NCI-H1417 treated with DMSO at 0.1 percent for 48 hours (cell line): ENCODE measurements at regions not wholly inside any gene's neighbourhood (a gene's known extent, or its start where the extent isn't known, plus 50 kb on each side); places are given as distances from the start of the nearest gene placed in this dataset.

Experiments
- DNase-seq: peaks from one replicate; lab custom pipeline; 2025; lab: John Stamatoyannopoulos, UW

DNA sequence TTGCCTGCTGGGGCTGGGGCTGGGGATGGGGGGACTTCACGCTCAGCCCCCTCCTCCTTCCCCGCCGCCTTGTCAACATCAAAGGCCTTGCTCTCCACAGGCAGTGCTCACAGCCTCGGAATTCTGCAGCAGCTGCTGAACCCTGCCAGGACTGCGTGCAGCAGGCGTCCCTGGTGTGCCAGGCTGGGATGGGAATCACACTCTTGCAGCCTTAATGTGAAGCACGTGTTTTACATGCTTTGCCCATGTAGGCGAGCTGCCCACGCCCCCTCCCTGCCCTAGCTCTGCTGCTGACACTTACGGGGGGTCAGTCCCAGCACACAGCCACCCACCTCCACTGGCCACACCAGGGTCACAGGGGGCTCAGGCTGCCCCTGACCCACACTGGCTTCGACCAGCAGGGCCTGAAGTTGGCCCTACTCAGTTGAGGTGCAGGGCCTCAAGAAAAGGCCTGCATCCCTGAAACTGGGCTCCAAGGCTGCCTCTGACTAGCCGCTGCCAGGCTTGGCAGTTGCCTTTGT lies 276.2 kb upstream of the RTL1 start:
- no peak for DNase-seq

DNA sequence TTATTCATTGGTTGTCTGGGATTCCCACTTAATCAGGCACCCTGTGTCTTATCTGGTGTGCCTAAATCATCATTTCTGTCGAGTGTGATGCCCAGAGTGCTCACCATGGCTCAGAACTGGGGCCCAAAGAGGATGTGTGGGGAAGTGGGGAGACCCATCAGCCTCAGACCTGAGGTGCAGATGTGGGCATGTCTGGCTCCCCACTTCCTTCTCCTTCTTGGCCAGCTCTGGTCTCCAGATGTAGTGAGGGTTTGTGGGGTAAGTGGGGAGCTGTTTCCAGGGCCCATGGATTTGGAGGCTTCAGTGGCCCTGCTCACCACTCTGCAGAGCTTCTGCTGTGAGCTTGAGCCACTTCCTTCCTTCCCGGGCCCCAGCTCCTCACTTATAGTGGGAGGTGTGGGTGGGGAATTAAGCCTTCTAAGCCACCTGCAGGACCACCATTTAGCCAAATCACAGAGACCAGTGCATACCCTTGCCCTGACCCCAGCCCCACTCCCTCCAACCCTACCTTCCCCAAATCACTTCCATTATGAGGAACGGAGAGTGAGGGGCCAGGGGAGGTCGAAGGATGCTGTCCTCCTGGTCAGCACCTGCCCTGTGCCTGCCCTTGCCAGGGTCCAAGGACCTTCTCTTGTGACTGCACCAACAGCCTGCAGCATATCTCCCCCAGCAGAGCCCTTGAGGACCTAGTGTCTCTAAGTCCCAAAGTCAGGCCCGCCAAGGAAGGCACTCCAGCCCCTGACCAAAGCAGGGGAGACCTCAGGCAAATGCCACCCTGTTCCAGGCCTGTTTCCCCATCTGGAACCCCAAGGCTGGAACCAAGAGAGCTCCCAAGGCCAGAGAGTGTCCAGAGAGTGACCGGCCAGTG lies 278.2 kb upstream of the RTL1 start:
- DNase-seq: no peak

DNA sequence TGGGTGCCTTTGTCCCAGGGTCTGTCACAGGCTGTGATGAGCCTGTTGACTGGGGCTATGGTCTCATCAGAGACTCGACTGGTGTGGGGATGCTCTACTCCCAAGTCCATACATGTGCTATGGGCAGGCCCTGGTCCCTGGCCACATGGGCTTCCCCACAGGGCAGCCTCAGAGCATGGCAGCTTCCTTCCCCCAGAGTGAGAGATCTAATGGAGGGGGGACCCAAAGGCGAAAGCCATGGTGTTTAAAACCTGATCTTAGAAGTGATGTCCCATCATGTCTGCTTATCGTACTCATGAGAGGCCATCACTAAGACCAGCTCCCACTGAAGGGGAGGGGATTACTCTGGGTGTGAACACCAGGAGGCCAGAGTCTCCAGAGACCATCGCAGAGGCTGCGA lies 279.0 kb upstream of the RTL1 start:
- DNase-seq: no peak

DNA sequence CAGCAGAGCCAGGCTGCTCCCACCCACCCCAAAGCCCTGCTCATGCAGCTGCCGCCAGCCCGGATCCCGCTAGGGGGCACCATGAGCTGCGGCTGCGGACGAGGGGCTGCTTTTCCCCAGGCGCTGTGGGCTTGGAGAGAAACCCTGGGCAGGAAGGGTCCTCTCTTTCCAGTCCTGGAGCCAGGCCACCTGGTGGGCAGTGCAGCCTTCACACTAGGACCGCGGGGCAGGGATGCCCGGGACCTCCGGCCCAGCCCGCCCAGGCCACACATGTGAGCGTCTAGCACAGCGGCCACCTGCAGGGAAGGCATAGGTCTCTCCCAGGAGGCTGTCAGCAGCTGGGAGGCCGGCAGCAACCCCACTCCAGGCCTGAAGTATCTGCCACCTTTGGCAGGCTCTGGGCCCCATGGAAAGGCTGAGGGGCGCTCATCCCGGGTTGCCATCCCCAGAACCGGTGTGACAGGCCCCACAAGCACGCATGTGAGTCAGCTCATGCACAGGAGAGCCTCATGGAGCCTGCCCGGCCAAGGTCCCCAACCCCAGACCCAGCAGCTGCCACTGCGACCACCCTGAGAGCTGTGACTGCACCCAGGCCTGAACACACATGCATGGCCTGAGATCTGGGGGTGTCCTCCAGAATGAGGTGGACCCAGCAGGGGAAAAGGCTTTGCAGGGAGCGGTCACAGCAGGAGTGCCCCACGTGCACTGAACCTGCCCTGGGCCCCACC lies 280.0 kb upstream of the RTL1 start:
- DNase-seq: no peak

DNA sequence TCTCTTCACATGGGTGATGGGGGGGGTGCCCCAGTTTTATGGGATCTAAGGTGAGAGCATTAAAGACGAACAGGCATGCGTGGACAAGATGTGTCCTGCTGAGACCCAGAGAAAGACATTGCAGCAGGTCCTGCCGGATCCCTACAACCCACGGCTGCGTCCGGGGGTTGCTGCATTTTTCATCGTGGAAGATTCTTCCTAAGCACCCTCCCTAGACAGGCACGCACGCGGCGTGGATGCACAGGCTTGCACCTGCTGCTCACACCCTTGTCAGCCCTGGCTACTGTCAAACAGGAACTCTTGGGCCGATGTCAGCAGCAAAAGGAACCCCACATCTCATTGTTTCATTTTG lies 280.6 kb upstream of the RTL1 start:
- no peak for DNase-seq

DNA sequence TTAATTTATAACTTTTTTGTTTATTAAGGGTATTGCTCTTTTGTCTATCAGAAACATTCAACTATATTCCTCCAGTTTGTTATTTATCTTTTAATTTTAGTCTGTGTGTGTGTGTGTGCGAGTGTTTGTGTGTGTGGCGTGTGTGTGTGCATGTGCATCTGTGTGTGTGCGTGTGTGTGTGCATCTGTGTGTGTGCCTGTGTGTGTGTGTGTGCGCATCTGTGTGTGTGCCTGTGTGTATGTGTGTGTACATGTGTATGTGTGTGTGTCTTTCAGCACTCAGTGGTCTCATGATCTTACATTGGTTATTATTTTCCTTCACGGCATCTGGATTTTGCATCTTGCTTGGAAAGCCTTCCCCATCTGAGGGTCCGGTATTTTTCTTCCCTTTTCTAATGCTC lies 281.1 kb upstream of the RTL1 start:
- DNase-seq: no peak

DNA sequence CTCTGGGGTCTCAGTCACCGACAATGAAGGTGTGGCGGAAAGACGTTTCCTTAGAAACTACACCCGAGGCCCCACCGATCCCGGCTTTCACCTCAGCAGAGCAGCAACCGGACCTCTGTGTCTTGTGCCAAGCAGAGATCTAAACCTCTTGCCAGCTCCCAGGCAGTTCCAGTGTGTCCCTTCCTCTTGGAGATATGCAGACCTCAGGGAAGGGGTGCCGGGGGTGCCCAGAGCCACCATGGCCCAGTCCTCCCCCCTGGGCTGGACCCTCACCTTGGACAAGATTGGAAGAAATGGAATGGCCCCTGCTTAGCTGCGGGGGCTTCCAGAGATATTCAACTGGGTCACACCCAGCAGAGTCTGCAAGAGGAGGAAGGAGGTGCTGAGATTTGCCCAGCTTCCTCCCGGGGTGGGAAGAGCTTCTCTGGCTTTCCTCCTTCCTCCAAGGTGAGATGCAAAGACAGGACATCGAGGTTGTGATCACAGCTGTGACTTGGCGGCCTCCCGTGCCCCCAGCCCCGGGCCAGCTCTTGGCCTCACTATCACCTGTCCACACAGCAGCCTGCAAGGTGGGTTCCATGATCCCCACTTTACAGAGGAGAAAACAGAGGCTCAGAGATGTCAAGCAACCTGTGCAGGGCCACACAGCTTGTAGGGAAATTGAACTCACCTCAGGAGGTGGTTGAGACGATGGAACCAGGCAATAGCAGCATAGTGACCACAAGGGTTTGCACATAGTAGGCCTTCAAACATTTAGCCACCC lies 281.7 kb upstream of the RTL1 start:
- DNase-seq: no peak

DNA sequence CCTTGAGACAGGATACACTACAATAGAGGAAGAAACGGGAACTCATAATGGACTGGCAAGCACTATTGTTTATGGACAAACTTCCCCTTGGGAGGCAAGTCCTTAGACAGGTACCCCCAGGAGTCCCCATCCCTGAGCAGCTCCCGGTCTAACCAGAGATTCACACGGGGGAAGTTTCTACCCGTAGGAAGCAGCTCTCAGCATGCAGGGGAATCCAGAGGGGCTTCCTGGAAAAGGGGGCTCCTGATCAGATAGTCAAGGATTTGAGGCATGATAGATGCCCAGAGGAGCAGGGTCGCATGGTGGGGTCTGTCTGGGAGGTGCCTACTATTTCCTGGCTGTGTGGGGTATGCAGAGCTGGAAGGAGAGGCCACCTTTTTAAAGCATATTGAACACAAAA lies 282.4 kb upstream of the RTL1 start:
- DNase-seq: no peak

DNA sequence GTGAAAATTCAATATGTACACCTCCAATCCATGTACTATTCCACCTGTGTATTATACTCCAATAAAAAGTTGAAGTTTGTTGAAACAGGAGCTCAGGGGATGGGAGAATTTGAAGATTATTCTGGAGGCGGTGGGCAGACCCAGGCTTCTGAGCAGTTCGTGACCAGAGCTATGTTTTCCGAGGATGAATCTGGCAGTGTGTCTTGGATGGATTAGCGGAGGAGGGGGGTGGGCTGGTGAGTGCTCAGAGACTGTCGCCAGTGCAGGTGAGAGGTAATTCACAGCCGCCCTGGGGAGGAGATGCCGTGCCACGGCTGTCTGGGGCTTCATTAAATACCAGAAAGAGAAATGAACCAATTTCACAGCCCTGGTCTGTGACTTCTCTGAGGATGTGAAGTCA lies 283.0 kb upstream of the RTL1 start:
- DNase-seq: no peak

DNA sequence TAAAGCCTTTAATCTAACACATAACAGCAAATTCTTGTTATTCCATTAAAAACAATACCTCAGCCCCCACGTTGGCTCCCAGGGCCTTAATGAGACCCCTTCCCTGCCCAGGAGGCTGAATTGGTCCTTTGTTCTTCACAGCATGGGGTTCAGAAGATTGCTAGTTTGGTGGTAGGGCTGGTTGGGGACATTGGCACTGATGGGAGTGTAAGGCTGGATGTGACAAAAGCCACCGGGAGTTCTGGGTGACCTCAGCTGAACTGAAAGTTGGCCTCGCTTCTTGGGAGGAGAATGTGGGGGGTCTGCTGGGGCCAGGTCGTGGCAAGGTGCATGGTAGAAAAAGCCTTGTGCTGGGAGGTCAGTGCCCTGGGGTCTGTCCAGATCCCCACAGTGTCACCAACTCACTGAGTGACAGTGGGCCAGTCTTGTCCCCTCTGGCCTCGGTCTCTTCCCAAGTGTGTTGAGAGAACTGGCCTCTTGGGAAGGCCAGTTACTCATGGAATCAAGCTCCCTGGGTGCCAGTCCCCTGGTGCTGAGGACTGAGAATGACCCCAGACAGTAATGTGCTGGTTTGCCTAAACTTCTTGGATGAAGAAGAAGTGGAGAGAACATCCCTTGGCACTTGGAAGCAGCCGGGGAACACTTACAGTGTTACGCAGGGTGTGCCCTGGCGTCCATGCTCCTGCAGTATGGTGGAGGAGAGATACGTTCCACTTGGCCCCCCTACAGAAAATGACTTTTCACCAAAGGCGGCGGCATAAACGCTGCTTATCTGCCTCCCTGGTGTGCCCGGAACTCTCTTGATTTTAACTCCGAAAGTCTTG lies 283.7 kb upstream of the RTL1 start:
- DNase-seq: peak; percentile 44

DNA sequence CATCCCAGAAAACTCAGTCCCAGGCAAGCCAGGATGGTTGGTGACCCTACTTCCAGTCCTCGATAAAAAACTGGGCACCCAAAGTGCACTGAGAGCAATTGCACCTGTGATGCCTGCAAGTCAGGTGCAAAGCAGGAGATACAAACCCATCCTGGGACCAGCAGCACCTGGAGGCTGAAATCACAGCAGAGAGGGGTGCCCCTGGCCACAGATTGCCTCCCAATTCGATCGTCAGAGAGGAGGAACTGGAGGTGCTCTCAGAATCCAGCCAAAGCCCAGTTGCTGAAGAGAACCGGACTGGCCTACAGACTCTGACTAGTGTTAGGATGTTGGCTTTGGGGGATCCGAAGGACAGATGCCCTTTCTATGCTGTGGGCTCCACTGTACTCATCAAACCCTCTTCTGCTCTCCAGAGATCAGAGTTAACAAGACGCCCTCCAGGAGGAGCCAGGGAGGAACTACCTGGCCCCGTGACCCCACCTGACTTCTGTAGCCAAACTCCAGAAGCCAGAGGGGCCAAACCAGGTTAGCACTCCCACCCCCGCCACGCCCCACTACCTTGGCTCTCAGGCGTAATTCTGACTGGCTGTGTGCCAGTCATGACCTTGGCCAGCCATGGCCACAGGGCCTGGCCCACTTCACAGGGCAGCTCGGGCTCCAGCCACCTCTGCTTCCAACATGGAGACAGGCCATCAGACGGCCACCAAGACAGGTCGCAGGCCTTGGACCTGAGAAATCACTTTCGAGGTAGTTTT lies 284.5 kb upstream of the RTL1 start:
- no peak for DNase-seq

DNA sequence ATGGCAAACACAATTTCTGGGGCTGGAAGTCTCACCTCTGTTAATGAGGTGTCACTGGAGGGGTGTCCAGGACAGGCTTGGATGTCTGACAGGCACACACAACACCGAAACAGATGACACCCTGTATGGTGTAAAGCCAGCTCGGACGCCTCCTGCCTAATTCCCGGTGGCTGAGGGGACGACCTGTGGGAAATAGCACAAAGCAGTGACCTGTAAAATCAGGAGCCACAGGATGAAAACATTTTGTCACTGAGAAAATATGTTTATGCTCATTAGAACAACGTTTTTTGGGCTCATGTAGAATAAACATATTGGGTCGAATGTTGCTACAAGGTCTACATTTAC lies 285.0 kb upstream of the RTL1 start:
- no peak for DNase-seq

DNA sequence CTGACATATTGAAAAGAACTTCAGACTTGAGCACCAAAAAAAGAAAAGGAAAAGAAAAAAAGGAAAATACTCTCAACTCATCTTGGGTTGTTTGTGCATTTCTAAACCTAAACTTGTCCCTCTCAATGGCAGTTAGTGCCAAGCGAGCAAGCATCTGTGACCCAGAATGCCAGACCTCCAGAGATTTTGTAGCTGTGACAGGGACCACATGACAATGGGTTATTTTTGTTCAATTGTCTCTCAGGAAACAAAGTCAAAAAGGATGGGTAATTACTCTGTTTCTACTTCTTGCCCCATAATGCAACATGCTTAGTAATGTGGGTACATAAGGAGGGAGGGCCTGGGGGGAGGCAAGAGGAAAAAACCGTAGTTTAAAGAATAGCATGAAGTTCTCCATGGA lies 285.7 kb upstream of the RTL1 start:
- no peak for DNase-seq

DNA sequence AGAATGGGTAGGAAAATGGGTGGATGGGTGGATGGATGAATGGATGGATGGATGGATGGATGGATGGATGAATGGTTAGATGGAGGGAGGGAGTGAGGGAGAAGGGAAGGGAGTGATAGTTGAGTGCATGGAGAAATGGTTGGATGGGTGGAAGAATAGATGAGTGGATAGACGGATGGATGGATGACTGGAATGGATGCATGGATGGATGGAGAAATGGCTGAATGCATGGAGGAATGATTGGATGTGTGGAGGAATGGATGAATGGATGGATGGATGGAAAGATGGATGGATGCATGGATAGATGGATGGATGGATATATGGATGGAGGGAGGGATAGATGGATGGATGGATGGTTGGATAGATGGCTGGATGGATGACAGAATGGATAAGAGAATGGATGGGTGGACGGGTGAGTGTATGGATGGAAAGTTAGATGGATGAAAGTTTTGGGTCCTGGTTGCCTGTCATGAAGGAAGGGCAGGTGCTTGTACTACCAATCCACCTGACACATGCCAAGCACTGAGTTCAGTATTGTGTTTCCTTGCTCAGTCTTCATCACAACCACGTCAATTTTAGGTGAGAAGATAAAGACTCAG lies 286.5 kb upstream of the RTL1 start:
- no peak for DNase-seq

DNA sequence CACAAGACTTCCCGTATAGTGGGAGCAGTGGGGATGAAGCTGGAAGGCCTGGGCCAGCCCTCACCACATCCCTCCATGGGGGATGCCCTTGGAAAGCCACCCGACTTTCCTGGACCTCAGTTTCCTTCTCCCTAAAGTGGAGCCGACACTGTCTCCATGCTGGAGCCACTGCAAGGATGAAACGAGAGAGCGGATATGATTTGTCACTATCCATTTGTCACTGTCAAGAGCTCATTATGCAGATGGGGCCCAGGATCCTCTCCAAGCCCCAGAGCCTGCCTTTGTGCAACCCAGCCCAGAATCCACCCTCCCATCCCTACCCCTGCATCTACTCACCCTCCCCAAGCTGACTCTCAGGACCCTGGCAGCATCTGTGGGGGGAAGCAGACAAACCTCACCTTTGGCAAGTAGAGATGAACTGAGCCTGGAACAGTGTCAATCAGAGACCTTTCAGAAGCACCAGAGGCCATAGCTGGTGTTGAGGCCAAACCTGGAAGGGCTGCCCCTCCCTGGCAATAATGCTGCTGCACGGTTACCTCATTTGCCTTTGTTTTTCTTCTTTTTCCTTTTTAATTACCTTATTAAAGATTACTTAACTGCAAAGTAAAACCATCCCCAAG lies 287.7 kb upstream of the RTL1 start:
- DNase-seq: no peak

DNA sequence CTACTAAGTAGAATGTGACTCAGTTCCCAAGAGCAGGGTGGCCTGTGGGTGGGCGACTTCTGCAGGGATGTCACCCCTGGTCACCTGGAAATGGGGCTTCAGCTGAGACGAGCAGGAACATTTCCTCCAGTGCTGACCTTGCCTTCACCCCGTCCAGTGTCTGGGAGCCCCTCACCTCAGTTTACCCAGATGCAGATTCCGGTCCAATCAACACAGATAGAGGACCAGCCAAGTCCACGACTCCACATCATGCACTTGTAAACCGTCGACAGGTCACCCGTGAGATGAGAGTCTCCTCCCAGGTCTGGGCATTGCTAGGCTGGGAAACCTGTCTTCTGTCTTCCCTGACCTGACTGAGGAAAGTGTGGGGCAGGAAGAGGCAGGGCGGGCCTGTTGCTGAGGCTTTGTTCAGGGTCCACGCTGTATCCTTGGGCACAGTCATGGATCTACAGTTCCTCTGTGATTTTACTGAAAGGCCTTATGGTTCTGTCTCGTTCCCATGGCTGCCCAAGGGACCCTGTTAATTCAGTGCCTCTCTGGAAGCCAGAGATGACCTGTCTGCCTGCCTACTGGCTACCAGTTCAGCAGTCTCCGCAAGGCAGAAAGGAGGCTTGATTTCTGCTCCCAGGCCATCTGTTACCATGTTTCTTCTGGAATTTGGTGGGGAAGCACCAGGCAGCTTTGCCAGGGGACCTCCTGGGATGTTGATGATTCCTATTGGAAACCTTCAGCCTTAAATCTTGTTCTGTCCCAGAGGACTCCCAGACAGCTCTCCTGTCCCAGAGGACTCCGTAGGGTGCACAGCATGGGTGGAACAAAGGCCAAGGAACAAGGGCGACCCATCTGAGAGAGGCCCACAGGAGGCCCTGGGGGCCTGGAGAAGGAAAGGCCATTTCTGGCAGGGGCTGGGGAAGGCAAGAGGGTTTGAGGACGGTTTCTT lies 288.5 kb upstream of the RTL1 start:
- DNase-seq: no peak

DNA sequence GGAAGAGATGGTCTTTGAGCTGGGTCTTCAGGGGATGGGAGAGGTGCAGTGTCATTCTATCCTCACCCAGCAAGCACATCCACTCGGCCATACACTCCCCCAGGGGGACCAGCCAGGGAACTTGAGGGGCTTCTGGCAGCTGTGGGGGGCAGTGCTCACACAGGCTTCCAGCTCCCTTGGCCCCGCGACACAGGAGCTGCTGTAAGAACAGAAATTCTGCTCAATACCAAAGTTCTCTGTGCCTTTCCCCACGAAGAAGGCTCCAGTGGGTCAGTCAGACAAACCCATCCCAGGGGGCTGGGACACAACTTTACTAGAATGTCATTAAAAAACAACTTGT lies 289.1 kb upstream of the RTL1 start:
- DNase-seq: no peak

DNA sequence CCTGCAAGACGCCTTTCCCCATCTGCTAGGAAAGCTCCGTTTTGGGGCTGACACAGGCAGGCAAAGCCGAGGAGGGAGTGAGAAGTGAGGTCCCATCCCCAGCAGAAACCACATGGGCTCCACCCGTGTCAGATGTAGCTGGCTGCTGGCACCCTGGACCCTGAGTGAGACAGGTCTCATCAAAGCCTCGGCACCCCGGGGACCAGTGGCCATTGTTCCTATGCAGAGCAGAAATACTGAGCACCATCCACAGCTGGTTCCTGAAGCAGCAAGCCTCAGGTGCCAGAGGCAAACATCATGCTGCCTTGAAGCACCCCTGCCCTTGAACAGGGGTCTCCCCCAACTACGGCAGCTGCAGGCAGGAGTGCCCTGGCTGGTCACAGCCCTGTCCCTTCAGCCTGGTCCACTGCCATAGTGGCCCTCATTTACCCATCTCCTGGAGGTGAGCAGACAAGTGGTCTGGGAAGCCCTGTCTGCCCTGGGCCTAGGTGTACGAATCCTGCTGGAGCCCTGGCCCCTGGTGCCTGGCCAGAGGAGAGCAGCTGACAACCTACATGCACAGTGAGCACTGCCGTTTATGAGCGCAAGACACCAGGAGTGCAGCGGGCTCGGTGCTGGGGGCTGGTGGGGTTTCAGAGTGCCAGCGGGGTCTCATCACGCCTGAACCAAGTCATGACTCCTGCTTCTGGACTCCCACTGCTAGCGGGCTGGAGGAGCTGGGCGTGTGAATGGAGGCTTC lies 289.8 kb upstream of the RTL1 start:
- DNase-seq: no peak
